Jurkat, Clone E6-1 (cell line): ENCODE measurements at regions not wholly inside any gene's neighbourhood (a gene's known extent, or its start where the extent isn't known, plus 50 kb on each side); places are given as distances from the start of the nearest gene placed in this dataset.
"Not testable (repeated sequence)": the region's sequence is repeated elsewhere in the genome, so short reads cannot be mapped to it uniquely, and the experiment has no call there.

Experiments
- DNase-seq: peaks from one replicate; pipeline ENCODE4 v3.0.0-alpha.2; 2011; ENCODE audit warnings: low read depth, low spot score
- H3K4me3 ChIP-seq: 2 replicates; pipeline ENCODE4 v1.5.1; 2011; ENCODE audit warnings: mild to moderate bottlenecking, low read length, control low read depth, moderate library complexity

- no peak overlapping the region for H3K4me3 ChIP-seq
- DNase-seq: no peak
These were observed 520.3 kb upstream of the EPHA6 start for GRCh38 chr3:96294143-96294542.

- DNase-seq: no peak
- H3K4me3 ChIP-seq: no peak overlapping the region
These were observed 513.7 kb upstream of the EPHA6 start for GRCh38 chr3:96300743-96301142.

- no peak overlapping the region for H3K4me3 ChIP-seq
- no peak for DNase-seq
These were observed 495.2 kb upstream of the EPHA6 start for GRCh38 chr3:96319166-96319565.

GRCh38 chr3:96324087-96324486, 490.3 kb upstream of the EPHA6 start:
- no peak overlapping the region for H3K4me3 ChIP-seq
- DNase-seq: no peak

GRCh38 chr3:96330795-96331194, 483.6 kb upstream of the EPHA6 start:
- no peak for DNase-seq

GRCh38 chr3:96331341-96331740, 483.1 kb upstream of the EPHA6 start:
- peak; percentile 1 for DNase-seq
- H3K4me3 ChIP-seq: no peak overlapping the region

More at GRCh38 chr3:96330795-96331194, 483.6 kb upstream of the EPHA6 start:
- no peak overlapping the region for H3K4me3 ChIP-seq

GRCh38 chr3:96334779-96335178, 479.6 kb upstream of the EPHA6 start:
- DNase-seq: no peak
- no peak overlapping the region for H3K4me3 ChIP-seq

GRCh38 chr3:96347289-96347688, 467.1 kb upstream of the EPHA6 start:
- no peak overlapping the region for H3K4me3 ChIP-seq
- DNase-seq: no peak

GRCh38 chr3:96351598-96351997, 462.8 kb upstream of the EPHA6 start:
- not testable (repeated sequence) for DNase-seq, H3K4me3 ChIP-seq

GRCh38 chr3:96354106-96354505, 460.3 kb upstream of the EPHA6 start:
- H3K4me3 ChIP-seq: no peak overlapping the region
- DNase-seq: no peak

GRCh38 chr3:96354742-96355141, 459.7 kb upstream of the EPHA6 start:
- DNase-seq: no peak
- H3K4me3 ChIP-seq: no peak overlapping the region

- no peak for DNase-seq
- H3K4me3 ChIP-seq: no peak overlapping the region
These were observed 453.2 kb upstream of the EPHA6 start for GRCh38 chr3:96361241-96361640.

GRCh38 chr3:96370637-96371036, 443.8 kb upstream of the EPHA6 start:
- no peak overlapping the region for H3K4me3 ChIP-seq
- DNase-seq: no peak

- no peak overlapping the region for H3K4me3 ChIP-seq
These were observed 404.2 kb upstream of the EPHA6 start for GRCh38 chr3:96410006-96410730.

GRCh38 chr3:96416549-96417255, 397.7 kb upstream of the EPHA6 start:
- DNase-seq: no peak
- no peak overlapping the region for H3K4me3 ChIP-seq

More at GRCh38 chr3:96410006-96410730, 404.2 kb upstream of the EPHA6 start:
- no peak for DNase-seq

GRCh38 chr3:96428097-96428496, 386.3 kb upstream of the EPHA6 start:
- DNase-seq: no peak
- H3K4me3 ChIP-seq: no peak overlapping the region

GRCh38 chr3:96430079-96430478, 384.3 kb upstream of the EPHA6 start:
- no peak overlapping the region for H3K4me3 ChIP-seq
- no peak for DNase-seq

- DNase-seq: no peak
- no peak overlapping the region for H3K4me3 ChIP-seq
These were observed 379.7 kb upstream of the EPHA6 start for GRCh38 chr3:96434651-96435050.

- no peak overlapping the region for H3K4me3 ChIP-seq
- DNase-seq: no peak
These were observed 365.0 kb upstream of the EPHA6 start for GRCh38 chr3:96449346-96449745.

- DNase-seq: no peak
- H3K4me3 ChIP-seq: no peak overlapping the region
These were observed 364.6 kb upstream of the EPHA6 start for GRCh38 chr3:96449803-96450202.

GRCh38 chr3:96450699-96451098, 363.7 kb upstream of the EPHA6 start:
- no peak overlapping the region for H3K4me3 ChIP-seq
- no peak for DNase-seq
